ENCODE measurements at regions not wholly inside any gene's neighbourhood (a gene's known extent, or its start where the extent isn't known, plus 50 kb on each side); places are given as distances from the start of the nearest gene placed in this dataset.

- in situ Hi-C loops (cut with HindIII; ENCODE audit: low sequenced_read_pairs): no loop called here
- H3K4me3 ChIP-seq (ENCODE audit: low read depth, low read length): no peak overlapping the region
- DNase-seq (ENCODE audit: low read depth, low spot score): no peak
- no peak for TF ChIP-seq CTCF (IDR thresholded peaks at IDR 0.05; ENCODE audit: low read depth, low read length)
Observed at GRCh38 chr6:167660944-167661551, 165.7 kb upstream of the AFDN start.

DNA sequence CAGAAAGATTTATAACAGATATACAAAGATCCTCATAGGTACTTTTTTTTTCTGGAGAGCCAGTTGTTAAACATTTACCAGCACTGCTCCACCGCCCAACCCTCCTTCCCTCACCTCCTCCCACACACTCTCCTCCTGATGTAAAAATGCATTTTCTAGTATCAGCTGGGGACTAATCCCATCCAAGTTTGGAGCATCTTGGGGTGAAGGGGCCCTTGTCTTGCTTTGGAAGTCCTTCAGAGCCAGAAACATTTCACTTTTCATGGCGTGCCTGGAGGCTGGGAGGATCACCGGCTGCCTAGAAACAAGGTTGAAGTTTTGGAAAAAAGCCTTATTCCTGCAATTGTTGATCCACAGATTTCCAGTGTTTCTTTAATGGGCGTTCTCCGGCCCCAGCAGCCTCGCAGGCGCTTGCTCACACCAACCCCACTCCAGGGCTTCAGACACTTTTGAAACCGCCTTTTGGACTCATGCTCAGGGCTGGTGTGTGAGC is 165.1 kb upstream of the AFDN start:
- TF ChIP-seq CTCF (IDR thresholded peaks at IDR 0.05; ENCODE audit: low read depth, low read length): no peak
- no peak overlapping the region for H3K4me3 ChIP-seq (ENCODE audit: low read depth, low read length)
- DNase-seq (ENCODE audit: low read depth, low spot score): no peak
- in situ Hi-C loops (cut with HindIII; ENCODE audit: low sequenced_read_pairs): no loop called here

DNA sequence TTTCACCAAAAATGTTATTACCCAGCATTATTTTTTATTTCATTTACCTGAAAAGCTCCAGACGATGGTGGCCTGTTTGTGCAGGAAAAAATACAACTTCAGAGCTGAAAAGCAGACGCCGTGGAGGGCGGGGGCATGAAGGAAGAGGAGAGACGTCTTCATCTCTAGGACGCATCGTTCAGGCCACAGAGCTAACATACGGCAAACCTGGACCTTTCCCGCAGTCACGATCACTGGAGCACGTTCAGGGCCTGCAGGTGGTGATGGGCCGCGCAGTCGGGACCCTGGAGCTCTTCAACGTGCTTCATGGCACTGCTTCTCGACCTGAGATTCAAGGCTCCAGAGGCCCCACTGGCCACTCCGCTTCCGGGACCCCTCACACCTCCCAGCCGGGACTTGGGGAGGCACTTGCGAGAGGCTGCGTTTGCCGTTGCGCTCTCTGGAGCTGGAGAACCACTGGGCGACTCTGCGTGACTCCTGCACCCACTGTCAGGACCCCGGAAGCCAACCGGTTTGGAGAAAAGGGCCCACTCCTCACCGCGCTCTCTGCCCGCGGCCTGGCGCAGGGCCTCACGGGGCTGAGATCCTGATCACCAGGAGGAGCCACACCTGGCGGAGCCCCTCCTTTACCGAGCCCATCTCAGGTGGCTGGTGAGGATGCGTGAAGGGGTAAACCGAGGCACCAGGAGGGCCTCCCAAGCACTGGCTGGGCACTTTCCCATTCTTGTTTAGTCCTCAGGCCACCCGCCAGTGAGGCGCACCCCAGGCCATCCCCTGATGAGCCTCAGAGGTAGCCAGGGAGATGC is 164.4 kb upstream of the AFDN start:
- no peak for DNase-seq (ENCODE audit: low read depth, low spot score)
- H3K4me3 ChIP-seq (ENCODE audit: low read depth, low read length): no peak overlapping the region
- TF ChIP-seq CTCF (IDR thresholded peaks at IDR 0.05; ENCODE audit: low read depth, low read length): no peak
- in situ Hi-C loops (cut with HindIII; ENCODE audit: low sequenced_read_pairs): no loop called here

DNA sequence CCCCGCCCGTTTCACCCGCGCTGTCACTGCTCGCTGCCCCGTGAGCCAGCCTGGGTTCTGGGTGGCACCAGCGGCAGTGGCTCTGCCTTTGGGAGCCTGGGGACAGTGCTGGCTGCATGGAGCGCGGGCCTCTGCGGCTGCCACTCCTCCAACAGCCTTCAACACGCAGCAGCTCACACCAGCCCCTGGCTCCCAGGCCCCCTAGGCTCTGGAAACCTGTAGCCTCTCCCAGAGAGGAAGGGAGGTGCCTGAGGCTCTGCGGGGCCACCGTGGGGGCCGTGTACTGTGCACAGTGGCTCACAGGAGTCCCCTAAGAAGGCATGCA is 163.9 kb upstream of the AFDN start:
- H3K4me3 ChIP-seq (ENCODE audit: low read depth, low read length): no peak overlapping the region
- DNase-seq (ENCODE audit: low read depth, low spot score): no peak
- no peak for TF ChIP-seq CTCF (IDR thresholded peaks at IDR 0.05; ENCODE audit: low read depth, low read length)
- in situ Hi-C loops (cut with HindIII; ENCODE audit: low sequenced_read_pairs): no loop called here

DNA sequence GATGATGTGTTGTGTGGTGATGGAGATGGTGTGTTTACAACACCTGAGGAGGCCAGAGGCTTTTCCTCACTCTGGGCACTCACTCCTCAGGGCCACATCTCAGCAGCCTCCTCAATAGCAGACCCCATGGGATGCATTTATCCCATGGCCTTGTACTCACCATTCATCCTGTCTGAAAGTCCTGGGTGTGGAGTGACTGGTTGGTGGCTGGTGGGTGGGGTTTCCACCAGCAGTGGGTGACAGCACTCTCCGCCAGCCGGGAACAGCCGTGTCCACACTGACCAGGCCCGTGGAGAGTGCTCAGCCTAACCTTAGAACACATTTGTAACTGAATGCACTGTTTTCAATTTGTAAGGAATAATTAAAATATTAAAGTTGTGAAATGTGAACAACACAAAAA is 163.4 kb upstream of the AFDN start:
- in situ Hi-C loops (cut with HindIII; ENCODE audit: low sequenced_read_pairs): no loop called here
- no peak for TF ChIP-seq CTCF (IDR thresholded peaks at IDR 0.05; ENCODE audit: low read depth, low read length)
- DNase-seq (ENCODE audit: low read depth, low spot score): no peak

DNA sequence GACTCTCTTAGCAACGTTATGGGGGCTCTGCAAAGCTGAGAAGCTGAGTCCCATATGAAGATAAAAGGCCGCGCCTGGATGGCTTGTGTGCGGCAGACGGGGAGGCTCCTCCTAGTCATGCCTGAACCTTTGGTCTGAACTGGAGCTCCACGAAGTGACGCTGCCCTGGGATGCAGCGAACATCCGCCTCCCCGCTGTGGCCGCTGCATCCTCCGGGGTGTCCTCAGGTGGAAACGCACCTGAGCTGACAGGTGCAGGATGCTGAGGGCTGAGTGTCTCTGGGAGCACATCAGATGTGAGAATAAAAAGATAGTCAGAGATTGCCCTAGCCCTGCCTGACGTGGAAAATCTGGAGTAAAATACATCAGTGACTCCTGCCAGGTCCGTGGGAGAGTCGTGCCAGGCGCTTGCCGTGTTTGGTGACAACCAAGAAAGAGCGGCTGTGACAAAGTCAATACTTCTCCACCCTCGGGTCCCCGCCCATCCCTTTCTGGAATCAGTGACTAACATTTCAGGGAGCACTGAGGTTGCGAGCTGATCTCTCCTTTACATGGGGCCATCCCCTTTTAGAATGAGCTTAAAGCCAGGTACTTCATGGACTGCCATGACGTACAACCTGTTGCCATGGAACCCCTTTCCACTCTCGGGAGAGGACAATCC is 162.8 kb upstream of the AFDN start:
- TF ChIP-seq CTCF (IDR thresholded peaks at IDR 0.05; ENCODE audit: low read depth, low read length): no peak
- H3K4me3 ChIP-seq (ENCODE audit: low read depth, low read length): no peak overlapping the region
- DNase-seq (ENCODE audit: low read depth, low spot score): no peak
- in situ Hi-C loops (cut with HindIII; ENCODE audit: low sequenced_read_pairs): no loop called here

More for the DNA sequence above, 163.4 kb upstream of the AFDN start:
- H3K4me3 ChIP-seq (ENCODE audit: low read depth, low read length): no peak overlapping the region

Measured in astrocyte of the spinal cord (primary cell).